ENCODE measurements at regions not wholly inside any gene's neighbourhood (a gene's known extent, or its start where the extent isn't known, plus 50 kb on each side); places are given as distances from the start of the nearest gene placed in this dataset.

- TF ChIP-seq CTCF (IDR thresholded peaks at IDR 0.05 in 2 of 3, conservative IDR thresholded peaks at IDR 0.05 in 1 of 3; ENCODE audit: borderline replicate concordance in 1 of 3, insufficient read depth in 1 of 3, low read depth in 2 of 3, low read length in 2 of 3) (no peak), POLR2AphosphoS5 (IDR thresholded peaks at IDR 0.05; ENCODE audit: low read depth, low read length) (no peak)
These were observed 130.3 kb upstream of the LY86 start for GRCh38 chr6:6458172-6458571.

Data from HCT116 (cell line).